ENCODE measurements at regions not wholly inside any gene's neighbourhood (a gene's known extent, or its start where the extent isn't known, plus 50 kb on each side); places are given as distances from the start of the nearest gene placed in this dataset.

- TF ChIP-seq, protein P1, sequence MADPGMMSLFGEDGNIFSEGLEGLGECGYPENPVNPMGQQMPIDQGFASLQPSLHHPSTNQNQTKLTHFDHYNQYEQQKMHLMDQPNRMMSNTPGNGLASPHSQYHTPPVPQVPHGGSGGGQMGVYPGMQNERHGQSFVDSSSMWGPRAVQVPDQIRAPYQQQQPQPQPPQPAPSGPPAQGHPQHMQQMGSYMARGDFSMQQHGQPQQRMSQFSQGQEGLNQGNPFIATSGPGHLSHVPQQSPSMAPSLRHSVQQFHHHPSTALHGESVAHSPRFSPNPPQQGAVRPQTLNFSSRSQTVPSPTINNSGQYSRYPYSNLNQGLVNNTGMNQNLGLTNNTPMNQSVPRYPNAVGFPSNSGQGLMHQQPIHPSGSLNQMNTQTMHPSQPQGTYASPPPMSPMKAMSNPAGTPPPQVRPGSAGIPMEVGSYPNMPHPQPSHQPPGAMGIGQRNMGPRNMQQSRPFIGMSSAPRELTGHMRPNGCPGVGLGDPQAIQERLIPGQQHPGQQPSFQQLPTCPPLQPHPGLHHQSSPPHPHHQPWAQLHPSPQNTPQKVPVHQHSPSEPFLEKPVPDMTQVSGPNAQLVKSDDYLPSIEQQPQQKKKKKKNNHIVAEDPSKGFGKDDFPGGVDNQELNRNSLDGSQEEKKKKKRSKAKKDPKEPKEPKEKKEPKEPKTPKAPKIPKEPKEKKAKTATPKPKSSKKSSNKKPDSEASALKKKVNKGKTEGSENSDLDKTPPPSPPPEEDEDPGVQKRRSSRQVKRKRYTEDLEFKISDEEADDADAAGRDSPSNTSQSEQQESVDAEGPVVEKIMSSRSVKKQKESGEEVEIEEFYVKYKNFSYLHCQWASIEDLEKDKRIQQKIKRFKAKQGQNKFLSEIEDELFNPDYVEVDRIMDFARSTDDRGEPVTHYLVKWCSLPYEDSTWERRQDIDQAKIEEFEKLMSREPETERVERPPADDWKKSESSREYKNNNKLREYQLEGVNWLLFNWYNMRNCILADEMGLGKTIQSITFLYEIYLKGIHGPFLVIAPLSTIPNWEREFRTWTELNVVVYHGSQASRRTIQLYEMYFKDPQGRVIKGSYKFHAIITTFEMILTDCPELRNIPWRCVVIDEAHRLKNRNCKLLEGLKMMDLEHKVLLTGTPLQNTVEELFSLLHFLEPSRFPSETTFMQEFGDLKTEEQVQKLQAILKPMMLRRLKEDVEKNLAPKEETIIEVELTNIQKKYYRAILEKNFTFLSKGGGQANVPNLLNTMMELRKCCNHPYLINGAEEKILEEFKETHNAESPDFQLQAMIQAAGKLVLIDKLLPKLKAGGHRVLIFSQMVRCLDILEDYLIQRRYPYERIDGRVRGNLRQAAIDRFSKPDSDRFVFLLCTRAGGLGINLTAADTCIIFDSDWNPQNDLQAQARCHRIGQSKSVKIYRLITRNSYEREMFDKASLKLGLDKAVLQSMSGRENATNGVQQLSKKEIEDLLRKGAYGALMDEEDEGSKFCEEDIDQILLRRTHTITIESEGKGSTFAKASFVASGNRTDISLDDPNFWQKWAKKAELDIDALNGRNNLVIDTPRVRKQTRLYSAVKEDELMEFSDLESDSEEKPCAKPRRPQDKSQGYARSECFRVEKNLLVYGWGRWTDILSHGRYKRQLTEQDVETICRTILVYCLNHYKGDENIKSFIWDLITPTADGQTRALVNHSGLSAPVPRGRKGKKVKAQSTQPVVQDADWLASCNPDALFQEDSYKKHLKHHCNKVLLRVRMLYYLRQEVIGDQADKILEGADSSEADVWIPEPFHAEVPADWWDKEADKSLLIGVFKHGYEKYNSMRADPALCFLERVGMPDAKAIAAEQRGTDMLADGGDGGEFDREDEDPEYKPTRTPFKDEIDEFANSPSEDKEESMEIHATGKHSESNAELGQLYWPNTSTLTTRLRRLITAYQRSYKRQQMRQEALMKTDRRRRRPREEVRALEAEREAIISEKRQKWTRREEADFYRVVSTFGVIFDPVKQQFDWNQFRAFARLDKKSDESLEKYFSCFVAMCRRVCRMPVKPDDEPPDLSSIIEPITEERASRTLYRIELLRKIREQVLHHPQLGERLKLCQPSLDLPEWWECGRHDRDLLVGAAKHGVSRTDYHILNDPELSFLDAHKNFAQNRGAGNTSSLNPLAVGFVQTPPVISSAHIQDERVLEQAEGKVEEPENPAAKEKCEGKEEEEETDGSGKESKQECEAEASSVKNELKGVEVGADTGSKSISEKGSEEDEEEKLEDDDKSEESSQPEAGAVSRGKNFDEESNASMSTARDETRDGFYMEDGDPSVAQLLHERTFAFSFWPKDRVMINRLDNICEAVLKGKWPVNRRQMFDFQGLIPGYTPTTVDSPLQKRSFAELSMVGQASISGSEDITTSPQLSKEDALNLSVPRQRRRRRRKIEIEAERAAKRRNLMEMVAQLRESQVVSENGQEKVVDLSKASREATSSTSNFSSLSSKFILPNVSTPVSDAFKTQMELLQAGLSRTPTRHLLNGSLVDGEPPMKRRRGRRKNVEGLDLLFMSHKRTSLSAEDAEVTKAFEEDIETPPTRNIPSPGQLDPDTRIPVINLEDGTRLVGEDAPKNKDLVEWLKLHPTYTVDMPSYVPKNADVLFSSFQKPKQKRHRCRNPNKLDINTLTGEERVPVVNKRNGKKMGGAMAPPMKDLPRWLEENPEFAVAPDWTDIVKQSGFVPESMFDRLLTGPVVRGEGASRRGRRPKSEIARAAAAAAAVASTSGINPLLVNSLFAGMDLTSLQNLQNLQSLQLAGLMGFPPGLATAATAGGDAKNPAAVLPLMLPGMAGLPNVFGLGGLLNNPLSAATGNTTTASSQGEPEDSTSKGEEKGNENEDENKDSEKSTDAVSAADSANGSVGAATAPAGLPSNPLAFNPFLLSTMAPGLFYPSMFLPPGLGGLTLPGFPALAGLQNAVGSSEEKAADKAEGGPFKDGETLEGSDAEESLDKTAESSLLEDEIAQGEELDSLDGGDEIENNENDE (IDR thresholded peaks at IDR 0.05; ENCODE audit: insufficient replicate concordance, low read length) = no peak
- TF ChIP-seq SIRT6 (IDR thresholded peaks at IDR 0.05; ENCODE audit: low read length) = no peak
- no peak for TF ChIP-seq FOSL1 (IDR thresholded peaks at IDR 0.05; ENCODE audit: insufficient read depth, low read depth, low read length)
- no peak for TF ChIP-seq POU5F1 (IDR thresholded peaks at IDR 0.05; ENCODE audit: low read depth, low read length)
- TF ChIP-seq YY1 (IDR thresholded peaks at IDR 0.05; ENCODE audit: low read depth, low read length) = no peak
- TF ChIP-seq NRF1 (IDR thresholded peaks at IDR 0.05; ENCODE audit: low read depth, low read length) = no peak
These were observed 229.1 kb downstream of the AUH start (continued) for GRCh38 chr9:91132576-91133073.
